ENCODE measurements at regions not wholly inside any gene's neighbourhood (a gene's known extent, or its start where the extent isn't known, plus 50 kb on each side); places are given as distances from the start of the nearest gene placed in this dataset.

GRCh38 chr7:15764851-15765382 is 78.4 kb upstream of the MEOX2 start:
- TF ChIP-seq CTCF (IDR thresholded peaks at IDR 0.05) (no peak), POLR2A (IDR thresholded peaks at IDR 0.05) (no peak)
